GM18870 (cell line): ENCODE measurements at regions not wholly inside any gene's neighbourhood (a gene's known extent, or its start where the extent isn't known, plus 50 kb on each side); places are given as distances from the start of the nearest gene placed in this dataset.
"Not testable (repeated sequence)": the region's sequence is repeated elsewhere in the genome, so short reads cannot be mapped to it uniquely, and the experiment has no call there.

Source experiments
- ATAC-seq: cut with Tn5 transposase; IDR thresholded peaks from one replicate; pipeline ENCODE4 v1.9.1; 2021; ENCODE audit warnings: moderate library complexity; ENCODE audit not compliant: unreplicated experiment

DNA sequence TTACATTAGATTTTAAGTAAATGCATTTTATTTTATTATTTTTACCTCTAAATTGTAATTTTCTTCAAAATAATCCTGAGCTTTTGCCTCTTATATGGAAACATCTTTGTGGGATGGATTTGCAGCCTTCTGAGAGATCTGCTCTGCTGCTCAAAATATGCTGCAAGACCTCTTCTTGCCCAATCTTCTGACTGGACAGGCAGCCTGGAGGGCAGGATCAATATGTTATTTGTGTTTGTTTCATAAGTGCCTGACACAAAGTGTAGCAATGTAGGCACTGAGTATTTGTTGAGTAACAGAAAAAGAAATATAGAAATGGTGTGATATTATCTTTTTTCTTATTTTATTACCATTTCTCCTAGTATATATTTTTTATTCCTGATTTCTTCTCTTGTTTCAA, 1106.9 kb downstream of the TMTC2 start:
- ATAC-seq = no peak

DNA sequence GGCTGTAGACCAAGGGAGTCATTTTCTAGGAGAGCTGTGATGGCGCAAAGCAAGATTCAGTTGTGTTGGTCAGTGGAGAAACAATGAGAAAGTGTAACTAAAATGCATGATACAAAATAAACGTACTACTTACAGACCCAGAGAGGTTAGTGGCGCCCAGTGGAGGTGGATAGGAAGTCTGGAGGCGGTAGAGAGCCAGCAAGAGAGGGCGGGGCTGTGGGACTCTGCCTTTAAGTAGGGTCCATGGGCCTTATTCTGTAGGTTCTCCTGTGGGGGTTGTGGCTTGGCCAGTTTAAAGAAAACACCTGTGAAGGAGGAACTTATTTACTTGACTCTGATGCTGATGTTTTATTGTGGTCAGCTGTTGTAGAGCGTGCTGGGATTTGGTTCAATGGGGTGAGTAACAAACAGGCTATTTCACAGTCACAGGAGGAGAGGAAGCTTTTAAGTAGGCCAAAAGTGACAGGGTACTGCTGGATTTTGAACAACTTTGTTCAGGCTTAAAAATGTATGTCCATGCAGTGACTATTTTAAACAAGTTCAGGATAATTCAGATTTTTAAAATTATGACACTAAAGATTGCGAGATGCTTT, 1097.7 kb downstream of the TMTC2 start:
- no peak for ATAC-seq

DNA sequence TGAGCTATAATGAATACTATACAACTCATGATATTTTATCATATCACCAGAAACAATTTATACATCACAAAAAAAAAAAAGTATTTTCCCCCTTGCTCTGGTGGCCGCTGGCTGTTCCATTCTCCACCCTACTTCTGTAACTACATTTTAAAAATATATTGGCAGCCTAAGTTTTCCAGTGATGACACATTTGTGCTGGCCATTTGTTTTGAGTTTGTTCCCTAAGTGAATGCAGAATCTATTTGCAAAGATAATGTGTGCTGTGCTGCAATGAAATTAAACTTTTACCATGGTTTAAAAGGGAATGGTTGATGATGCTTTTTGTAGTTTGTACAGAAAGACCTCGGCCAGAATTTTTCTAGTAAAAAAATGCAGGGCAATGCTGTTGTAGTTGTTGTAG, 1092.8 kb downstream of the TMTC2 start:
- no peak for ATAC-seq

DNA sequence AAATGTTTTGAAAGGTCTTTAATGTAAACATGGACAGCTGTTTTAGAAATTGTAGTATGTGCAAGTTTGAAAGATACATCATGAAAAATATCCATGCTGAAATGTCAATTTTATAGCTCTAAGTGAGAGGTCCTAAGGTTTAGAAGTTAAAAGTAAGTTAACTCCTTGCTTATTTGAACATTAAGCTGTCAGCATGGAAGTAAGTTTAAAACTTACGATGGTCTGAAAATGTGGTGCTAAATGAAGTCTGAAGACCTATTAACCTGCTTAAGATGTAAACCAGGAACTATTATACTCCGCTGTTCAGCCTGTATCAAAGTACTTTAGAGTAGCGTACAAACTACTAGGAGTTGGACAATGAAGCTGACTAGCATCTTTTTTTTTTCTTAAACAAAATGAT, 1082.4 kb downstream of the TMTC2 start:
- no peak for ATAC-seq

DNA sequence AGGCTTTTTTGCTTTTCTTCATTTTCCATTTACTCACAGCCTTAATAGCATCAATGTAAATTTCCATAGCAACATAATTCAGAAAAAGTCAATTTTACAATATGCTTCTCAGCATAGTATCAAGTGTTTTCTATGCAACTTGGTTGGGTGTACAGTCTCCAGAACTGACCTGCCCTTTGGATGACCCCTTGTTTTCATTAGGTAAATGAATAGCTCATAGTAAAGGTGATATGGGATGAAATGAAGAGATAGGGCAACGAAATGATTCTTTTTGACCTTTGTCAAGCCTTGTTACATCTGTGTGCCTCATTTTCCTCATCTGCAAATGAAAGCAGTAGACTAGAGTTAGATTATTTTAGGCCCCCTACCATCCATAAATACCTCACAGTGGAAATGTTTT, 1081.0 kb downstream of the TMTC2 start:
- no peak for ATAC-seq

DNA sequence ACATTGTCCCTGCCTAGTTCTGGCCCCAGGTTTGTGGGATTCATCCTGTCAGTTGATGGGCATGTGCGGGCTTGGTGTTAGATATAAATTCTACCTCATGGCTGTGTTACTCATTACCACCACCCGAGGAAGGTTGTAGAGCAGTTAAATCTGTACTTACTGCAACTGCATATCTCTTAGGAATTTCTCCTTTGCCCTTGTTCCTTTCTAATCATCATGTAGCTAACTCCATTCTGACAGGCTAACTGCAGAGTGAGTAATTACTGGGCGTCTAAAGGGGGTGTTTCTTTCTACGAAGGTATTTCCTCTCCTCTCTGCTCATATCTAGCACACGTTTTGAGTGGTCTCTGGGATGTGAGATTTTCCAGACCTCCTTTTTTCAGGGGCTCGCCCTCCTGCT, 1076.7 kb downstream of the TMTC2 start:
- ATAC-seq = no peak

DNA sequence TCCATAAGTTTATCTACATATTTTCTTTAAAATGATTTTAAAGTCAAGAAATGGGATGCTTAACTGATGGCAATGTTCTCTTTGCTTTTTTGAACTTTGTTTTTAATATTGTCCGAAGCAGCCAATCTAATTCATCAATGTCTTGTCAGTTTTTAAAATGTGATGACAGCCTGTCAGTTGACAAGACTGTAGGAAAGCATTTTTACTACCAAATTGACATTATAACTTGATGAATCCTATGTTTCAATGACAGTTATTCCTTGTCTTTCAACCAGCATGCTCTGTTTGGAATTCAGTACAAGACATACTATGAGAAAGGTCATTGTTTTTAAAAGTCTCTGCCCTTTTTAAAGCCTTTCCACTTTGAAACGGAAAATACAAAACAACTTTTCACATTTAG, 1073.2 kb downstream of the TMTC2 start:
- ATAC-seq = no peak

DNA sequence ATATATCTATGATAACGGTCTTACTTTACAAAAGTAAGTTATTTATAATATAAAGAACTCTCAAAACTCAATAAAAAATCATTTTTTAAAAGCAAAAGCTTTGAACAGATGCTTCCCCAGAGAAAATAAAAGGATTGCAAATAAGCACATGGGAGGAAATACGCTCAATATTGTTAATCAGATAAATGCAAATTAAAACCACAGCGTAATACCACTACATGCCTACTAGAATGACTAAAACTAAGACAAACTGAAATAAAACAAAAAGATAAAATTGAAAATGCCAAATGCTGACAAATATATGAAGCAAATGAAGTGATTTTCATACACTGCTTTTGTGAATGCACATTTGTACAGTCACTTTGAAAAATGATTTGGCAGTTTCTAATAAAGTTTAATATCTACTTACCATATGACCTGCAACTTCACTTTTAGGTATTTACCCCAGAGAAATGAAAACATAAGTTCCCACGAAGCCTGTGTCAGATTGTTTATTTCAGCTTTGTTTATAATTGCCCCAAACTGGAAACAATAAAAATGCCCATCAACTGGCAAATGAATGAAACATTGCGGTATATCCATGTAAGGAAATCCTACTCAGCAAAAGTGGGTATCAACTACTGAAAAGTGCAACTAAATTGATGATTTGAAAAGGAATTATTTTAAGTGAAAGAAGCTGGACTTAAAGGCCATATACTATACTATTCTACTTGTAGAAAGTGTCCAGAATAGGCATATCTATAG, 1072.4 kb downstream of the TMTC2 start:
- ATAC-seq = no peak

DNA sequence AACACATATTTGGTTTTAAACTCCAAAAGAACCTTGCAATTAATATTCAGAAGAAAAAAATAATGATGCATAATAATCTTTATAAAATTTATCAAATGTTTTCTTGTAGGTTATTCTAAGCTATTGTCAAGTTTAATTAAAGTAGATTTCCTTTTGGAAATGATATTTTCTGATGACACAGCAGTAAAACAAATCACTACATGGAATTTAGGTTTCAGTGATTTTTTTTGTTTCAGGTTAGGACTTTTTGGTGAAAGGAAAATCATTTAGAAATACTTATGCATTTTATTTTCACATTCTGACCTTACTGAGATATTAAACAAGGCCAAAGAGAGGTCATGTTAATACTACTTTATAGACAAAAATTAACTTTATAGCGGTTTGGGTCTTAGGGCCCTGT, 1067.2 kb downstream of the TMTC2 start:
- no peak for ATAC-seq

DNA sequence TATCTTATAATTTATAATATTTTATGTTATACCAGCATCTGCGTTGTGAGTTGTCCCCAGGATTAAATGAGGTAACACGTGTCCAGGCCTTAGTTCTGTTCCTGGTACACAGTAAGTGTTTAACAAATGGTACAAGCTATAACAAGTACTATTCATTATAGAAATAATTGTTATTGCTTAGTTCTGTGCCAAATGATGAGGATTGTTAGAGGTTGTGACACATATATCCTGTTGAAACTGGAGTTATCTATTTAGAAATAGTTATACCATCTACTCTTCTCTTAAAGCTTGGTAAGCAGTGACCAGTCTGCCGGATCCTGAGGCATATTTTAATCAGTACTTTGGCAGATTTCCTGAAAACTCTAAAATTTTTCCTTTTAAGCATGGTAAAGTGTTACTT, 1066.5 kb downstream of the TMTC2 start:
- ATAC-seq = no peak

DNA sequence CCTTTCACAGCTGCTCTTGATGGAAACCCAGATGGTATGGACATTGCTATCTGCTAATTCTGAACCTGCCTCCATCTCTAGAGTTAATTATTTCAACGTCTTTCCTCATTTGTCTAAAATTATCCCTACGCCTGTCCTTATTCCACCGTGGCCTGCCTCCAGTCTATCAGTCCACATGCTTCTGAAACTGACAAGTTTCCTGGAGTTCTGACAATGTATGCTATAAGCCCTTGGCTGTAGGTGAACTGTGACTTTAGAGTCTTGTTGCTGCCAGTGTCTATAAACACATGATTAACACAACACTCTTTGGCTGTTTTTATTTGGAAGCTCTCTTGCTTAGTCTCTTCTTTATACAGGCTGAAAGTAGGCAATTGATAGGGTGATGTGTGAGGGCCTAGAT, 1052.9 kb downstream of the TMTC2 start:
- ATAC-seq = no peak

DNA sequence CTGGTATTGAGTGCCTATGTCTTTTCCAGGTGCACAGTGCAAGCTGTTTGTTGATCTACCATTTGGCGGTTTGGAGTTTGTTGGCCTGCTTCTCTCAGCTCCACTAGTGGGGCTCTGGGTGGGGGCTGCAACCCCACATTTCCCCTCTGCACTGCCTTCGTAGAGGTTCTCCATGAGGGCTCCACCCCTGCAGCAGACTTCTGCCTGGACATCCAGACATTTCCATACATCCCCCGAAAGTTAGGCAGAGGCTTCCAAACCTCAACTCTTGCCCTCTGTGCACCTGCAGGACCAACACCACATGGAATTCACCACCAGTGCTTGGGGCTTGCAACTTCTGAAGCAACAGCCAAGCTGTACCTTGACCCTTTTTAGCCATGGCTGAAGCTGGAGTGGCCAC, 1024.1 kb downstream of the TMTC2 start:
- no peak for ATAC-seq

DNA sequence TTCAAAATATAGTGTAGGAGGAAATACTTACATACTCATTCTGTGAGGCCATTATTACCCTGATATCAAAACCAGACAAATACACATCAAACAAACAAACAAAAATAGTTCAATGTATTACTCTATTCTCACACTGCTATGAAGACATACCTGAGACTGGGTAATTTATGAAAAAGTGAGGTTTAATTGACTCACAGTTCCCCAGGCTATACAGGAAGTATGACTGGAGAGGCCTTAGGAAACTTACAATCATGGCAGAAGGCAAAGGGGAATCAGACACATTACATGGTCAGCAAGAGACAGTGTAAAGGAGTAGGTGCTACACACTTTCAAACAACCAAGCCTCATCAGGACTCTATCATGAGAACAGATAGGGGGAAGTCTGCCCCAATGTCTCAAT, 1023.2 kb downstream of the TMTC2 start:
- no peak for ATAC-seq

DNA sequence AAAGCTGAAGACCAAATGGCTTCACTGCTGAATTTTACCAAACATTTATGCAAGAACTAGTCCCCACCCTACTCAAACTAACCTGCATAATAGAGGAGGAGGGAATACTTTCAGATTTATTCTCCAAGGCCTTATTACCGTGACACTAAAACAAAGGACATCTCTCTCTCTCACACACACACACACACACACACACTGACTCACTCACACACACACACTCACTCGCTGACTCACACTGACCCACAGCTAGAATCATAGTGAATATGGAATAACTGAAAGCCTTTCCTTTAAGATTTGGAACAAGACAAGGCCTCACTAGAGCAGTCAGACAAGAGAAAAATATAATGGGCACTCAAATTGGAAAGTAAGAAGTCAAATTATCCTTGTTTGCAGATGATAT, 1014.1 kb downstream of the TMTC2 start:
- ATAC-seq = no peak

DNA sequence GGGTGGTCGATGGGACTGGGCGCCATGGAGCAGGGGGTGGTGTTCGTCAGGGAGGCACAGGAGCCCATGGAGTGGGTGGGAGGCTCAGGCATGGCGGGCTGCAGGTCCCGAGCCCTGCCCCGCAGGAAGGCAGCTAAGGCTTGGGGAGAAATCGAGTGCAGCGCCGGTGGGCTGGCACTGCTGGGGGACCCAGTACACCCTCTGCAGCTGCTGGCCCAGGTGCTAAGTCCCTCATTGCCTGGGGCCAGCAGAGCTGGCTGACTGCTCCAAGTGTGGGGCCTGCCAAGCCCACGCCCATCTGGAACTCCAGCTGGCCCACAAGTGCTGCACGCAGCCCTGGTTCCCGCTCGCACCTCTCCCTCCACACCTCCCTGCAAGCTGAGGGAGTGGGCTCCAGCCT, 1009.6 kb downstream of the TMTC2 start:
- ATAC-seq = not testable (repeated sequence)

DNA sequence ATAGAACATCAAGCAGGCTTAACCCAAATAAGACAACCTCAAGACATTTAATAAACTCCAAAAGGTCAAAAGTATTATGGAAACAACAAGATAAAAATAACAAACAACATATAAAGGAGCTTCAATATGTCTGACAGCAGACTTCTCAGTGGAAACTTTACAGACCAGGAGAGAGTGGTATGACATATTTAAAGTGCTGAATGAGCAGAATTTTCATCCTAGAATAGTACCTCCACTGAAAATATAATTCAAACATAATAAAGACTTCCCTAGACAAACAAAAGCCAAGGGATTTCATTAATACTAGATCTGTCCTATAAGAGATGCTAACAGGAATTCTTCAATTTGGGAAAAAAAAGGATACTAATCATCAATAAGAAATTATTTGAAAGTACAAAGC, 1005.0 kb downstream of the TMTC2 start:
- ATAC-seq = no peak

DNA sequence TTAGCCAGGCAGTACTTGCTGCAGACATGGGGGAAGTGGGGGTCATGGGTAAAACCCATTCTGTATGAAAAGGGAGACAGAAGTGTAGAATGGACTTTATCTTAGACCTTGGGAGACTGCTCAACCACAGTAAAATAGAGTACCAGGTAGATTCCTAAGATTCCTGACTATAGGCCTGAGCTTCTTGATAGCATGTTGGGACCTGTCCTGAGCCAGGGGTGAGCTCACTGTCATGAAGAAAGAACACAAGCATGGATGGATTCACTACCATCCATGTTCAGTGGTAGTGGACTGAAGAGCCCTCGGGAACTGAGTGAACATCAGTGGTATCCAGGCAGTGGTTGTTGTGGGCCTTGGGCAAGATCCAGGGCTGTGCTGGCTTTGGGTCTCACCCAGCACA, 1003.8 kb downstream of the TMTC2 start:
- ATAC-seq = no peak

DNA sequence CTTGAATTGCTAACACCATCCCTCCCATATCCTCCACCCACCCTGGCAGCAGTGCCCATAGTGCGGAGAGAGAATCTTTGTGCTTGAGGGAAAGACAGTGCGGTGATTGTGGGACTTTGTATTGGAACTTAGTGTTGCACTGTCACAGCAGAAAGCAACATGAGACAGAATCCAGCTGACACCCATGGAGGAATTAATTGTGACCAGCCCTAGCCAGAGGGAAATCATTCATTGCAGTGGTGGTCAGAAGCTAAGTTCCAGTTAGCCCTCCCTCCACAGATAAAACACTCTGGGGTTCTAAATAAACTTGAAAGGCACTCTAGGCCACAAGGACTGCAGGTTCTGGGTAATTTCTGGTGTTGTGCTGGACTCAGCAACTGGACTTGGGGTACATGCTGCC, 1002.6 kb downstream of the TMTC2 start:
- no peak for ATAC-seq

DNA sequence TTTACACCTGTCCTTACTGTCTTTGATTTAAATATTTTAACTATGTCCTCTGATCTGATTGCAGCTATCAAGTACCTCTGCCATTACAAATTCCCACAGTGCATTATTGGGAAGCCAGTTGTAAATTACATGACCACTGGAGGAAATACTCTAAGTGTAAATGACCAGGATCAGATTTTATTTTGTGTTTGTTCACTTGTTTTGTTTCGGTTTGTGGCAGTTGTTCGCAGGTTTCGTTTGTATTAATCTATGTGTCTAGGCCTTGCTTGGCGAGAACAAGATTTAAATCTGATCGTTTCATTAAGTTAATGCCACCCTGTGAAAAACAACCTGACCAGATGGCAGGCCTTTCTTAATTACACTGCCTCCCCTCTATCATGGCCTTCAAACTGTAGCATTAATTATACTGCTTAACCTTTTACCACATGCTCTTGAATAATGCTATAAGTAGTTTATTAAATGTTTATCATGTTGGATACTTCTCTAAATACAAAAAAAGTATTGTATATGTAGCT, 990.1 kb downstream of the TMTC2 start:
- ATAC-seq = no peak

DNA sequence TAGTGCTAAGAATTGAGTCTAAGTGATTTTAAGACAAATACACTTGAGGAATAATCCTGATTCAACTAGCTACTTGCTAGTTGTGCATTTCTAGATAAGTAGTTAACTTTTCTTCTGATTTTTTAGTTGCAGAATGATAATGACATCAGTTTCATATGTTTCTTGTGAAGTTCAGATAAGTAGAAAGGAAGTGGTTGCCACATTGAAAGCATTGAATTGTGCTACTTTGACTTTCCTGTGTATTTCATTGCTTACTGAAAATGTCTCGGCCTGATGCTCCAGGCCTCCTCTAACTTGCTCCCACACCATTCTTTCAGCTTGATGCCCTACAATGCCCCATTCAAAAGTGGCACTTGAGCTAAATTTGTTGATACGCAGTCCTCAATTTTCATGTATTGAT, 980.0 kb downstream of the TMTC2 start:
- no peak for ATAC-seq

DNA sequence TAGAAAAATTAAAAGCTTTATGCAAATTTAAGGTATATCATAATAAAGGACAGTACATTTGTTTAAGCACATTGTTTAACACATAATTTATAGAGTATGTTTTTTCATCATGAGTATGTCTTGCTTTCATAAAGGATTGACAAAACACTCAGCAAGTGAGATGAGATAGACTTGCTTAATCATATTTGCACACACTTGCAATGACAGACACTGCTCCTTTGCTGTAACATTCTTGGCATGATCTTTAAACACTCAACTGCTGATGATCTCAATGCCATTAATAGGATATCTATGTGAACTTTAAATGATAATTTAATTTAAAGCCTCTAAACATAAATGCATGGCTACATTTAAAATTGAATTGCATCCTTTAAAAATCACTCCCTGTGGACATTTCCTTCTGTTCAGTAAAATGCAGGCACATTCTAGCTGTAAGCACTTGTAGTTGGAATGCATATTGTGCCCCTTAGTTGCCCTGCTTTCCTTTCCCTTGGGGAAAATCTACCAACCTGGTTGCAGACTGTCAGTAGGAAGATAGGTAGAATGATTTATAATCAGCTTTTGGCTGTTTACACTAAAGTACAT, 979.0 kb downstream of the TMTC2 start:
- no peak for ATAC-seq

DNA sequence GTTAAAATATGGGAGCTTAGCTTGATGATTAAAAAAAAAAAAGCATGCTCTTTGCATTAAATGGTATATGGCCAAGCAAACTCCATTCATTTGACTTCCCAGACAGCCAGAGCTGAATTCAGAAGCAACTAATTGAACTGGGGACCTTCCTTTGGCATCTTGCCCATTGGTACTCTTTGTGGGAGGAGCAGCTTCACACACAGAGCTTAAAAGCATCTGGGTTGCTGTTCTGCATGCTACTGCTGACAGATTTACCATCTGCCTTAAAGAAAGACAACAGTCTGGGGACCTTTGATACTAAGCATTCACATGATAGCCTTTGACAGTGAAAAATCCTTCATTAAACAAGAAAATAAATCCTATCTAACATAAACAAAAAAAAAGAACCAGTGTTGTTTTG, 977.9 kb downstream of the TMTC2 start:
- ATAC-seq = no peak
